Chondrocyte (in vitro differentiated cells): ENCODE measurements at regions not wholly inside any gene's neighbourhood (a gene's known extent, or its start where the extent isn't known, plus 50 kb on each side); places are given as distances from the start of the nearest gene placed in this dataset.

Experiments used
- DNase-seq: peaks from one replicate; pipeline ENCODE4 v3.0.0; 2021; ENCODE audit warnings: mixed read lengths, low spot score
- H3K27ac Mint-ChIP-seq: one replicate; pipeline ENCODE4 v1.8.0; 2021; ENCODE audit warnings: mild to moderate bottlenecking, moderate library complexity, mixed read lengths; ENCODE audit not compliant: unreplicated experiment
- H3K27me3 Mint-ChIP-seq: 2 replicates; pipeline ENCODE4 v1.8.0; 2021; ENCODE audit warnings: low read depth, mixed read lengths
- H3K36me3 Mint-ChIP-seq: 2 replicates; pipeline ENCODE4 v1.8.0; 2021; ENCODE audit warnings: low read depth, mixed read lengths
- H3K4me1 Mint-ChIP-seq: 2 replicates; pipeline ENCODE4 v1.8.0; 2021; ENCODE audit warnings: low read depth, mild to moderate bottlenecking, mixed read lengths
- H3K4me3 Mint-ChIP-seq: one replicate; pipeline ENCODE4 v1.8.0; 2021; ENCODE audit warnings: mild to moderate bottlenecking, moderate library complexity, mixed read lengths; ENCODE audit not compliant: unreplicated experiment
- H3K9me3 Mint-ChIP-seq: 2 replicates; pipeline ENCODE4 v1.8.0; 2021; ENCODE audit warnings: low read depth, mixed read lengths
- TF ChIP-seq, protein P1 (sequence below): fragments of 200-600 bp; sonication (generic); IDR thresholded peaks from 2 replicates; pipeline ENCODE4 v1.5.0; 2021; ENCODE audit warnings: antibody characterized with exemption, mild to moderate bottlenecking, moderate library complexity

DNA sequence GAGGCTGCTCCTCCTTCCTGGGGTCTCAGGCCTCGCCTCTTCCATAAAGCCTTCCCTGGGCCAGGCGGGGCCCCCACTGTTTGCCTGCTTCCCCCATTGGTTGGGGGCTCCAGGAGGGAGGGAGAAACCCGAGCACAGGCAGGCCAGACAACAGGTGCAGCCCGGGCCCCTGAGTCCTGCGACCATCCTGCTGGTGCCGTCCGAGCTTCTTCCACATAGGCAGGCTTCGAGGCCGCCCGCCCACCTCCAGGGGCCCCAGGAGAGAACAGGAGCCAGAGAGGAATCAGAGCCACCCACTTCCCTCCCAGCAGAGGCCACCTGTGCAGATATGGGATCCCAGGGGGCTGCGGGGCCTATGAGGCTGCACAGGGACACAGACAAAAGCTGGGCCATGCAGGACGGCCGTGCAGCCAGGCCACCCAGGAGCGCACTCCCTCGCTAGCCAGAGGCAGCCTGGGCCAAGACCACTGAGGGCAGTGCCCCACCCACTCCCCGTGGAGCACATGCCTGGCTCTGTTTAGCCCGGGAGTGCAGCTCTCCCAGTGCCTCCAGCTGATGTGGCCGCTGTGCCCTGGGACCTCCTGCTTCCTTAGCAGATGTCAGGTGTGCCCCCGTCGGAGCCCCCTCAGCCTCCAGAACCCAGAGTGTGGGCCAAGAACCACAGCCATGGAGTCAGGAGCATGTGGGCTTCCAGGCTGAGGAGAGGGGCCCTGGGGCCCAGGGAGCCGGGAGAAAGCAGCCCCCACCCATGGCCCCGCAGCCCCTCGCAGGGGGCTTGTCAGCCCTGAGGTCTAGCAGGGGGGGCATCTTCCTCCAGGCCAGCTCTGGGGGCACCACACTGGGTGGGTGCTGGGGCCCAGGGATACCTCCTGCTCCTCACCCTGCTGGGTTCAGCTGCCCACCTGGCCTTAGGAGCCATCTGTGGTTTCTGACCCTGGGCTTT lies 59.9 kb upstream of the INPP5A start:
- peak; percentile 91 for DNase-seq
- Mint-ChIP-seq H3K27ac (no peak overlapping the region), H3K9me3 (no peaks in the 10 kb centered on the region), H3K27me3 (peaks cover 12% of the 10 kb centered on the region), H3K4me3 (no peak overlapping the region), H3K4me1 (peaks cover 27% of the 10 kb centered on the region), H3K36me3 (no peaks in the 10 kb centered on the region)
- TF ChIP-seq, protein P1, sequence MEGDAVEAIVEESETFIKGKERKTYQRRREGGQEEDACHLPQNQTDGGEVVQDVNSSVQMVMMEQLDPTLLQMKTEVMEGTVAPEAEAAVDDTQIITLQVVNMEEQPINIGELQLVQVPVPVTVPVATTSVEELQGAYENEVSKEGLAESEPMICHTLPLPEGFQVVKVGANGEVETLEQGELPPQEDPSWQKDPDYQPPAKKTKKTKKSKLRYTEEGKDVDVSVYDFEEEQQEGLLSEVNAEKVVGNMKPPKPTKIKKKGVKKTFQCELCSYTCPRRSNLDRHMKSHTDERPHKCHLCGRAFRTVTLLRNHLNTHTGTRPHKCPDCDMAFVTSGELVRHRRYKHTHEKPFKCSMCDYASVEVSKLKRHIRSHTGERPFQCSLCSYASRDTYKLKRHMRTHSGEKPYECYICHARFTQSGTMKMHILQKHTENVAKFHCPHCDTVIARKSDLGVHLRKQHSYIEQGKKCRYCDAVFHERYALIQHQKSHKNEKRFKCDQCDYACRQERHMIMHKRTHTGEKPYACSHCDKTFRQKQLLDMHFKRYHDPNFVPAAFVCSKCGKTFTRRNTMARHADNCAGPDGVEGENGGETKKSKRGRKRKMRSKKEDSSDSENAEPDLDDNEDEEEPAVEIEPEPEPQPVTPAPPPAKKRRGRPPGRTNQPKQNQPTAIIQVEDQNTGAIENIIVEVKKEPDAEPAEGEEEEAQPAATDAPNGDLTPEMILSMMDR, result no peak

DNA sequence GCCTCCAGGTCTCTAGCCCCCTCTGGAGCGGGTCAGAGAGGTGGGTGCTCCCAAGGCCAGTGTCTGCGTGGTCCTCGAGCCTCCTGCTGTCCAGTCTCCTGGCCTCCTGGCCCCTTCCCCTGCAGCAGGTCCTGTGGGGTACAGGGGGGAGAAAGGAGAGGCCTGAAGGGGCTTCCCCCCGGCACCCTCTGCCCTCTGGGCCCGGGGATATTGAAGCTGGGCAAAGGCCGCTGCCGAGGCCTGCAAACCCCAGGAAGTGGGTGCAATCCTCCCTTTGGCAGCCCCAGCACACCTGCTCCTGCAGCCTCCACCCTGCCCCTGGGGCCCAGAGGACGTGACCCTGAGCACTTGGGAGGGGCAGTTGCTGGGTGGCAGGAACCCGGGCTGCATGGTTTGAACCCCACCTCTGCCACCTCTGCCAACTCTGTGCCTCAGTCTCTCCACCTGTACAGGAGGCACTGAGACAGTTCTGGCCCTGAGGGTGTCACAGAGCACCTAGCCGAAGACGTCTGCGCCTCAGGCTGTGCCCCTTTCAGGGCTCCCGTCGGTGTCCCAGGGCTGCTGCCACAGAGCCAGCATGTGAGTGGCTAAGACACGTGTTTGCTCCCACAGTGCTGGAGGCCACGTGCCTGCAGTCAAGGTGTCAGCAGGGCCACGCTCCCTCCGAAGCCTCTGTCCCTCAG lies 59.1 kb upstream of the INPP5A start:
- peak; percentile 88 for DNase-seq
- Mint-ChIP-seq H3K4me1 (peaks cover 28% of the 10 kb centered on the region), H3K27ac (no peak overlapping the region), H3K27me3 (peaks cover 9% of the 10 kb centered on the region), H3K4me3 (no peak overlapping the region), H3K9me3 (no peaks in the 10 kb centered on the region), H3K36me3 (no peaks in the 10 kb centered on the region)
- TF ChIP-seq, protein P1, result no peak

DNA sequence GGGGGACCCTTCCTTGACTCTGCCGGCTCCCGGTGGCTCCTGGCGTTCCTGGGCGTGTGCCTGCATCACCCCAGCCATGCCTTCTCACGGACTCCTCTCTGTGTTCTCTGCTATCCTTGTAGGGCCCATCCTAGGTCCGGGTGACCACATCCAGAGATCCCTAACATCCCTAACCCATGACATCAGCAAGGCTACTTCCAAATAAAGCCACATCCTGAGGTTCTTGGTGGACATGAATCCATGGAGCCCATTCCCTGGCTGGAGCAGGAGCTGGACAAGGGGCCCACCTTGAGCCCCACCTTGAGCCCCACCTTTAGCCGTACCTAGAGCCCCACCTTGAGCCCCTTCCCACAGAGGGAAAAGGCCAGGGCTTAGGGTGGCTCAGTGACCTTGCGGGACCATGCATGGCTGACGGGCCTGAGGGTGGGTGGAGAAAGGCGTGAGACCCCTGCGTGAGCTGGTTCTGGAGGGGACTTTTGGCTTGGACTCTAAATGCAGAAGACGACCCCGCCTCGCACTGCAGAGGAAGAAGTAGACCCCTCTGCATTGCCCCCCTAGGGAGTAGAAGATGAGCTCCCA lies 58.5 kb upstream of the INPP5A start:
- DNase-seq, result no peak
- Mint-ChIP-seq H3K27ac (no peak overlapping the region), H3K4me1 (peaks cover 28% of the 10 kb centered on the region)

DNA sequence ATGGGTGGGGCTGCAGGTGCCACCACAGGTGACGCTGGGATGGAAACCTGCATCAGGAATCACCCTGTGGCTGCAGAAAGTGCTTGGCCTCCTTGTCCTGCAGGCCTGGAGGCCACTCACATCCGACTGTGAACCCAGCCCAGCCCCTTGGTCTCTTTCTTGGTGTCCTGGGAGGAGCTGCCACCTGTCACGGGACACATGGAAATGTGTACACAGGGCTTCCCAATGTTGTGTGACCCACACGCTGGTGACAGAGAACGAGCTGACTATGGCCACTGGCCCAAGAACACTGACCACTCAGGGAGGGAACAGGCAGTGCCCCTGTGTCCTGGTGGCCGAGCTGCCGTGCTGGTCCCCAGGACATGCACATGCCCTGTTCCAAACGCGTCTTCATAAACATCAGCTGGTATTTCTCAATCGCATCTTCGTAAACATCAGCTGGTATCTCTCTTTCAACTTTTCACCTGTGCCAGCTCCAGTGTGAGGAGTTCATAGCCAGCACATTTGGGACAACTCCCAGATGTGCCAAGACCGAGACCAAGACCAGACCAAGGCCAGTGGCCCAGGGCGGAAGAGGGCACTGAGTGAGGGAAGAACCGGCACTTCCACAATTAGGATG lies 57.9 kb upstream of the INPP5A start:
- H3K27me3 Mint-ChIP-seq, result peaks cover 7% of the 10 kb centered on the region
- TF ChIP-seq, protein P1, result no peak
- H3K4me1 Mint-ChIP-seq, result peaks cover 28% of the 10 kb centered on the region
- no peak overlapping the region for H3K4me3 Mint-ChIP-seq
- DNase-seq, result peak; percentile 69
- H3K36me3 Mint-ChIP-seq, result no peaks in the 10 kb centered on the region
- H3K27ac Mint-ChIP-seq, result no peak overlapping the region
- H3K9me3 Mint-ChIP-seq, result no peaks in the 10 kb centered on the region

More for the DNA sequence above, 58.5 kb upstream of the INPP5A start:
- Mint-ChIP-seq H3K9me3 (no peaks in the 10 kb centered on the region), H3K4me3 (no peak overlapping the region), H3K36me3 (no peaks in the 10 kb centered on the region), H3K27me3 (peaks cover 7% of the 10 kb centered on the region)
- TF ChIP-seq, protein P1, result no peak

DNA sequence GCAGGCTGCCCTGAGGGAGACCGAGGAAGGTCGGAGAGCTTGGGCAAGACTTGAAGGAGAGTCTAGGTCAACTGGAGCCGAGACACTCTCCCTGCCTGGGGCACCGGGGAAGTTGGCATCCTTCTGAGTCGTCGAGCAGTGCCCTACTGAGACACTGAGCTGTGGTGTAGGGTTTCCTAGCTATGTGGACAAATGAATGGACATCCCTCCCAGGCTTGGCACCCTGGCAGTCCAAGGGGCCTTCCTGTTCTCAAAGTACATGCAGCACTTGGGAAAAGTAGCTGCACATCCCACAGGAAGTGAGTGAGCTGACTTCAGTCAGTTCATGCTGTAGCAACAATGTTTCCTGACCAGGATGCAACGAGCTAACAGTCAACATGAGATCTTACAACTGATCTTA lies 57.2 kb upstream of the INPP5A start:
- TF ChIP-seq, protein P1, result no peak
- Mint-ChIP-seq H3K9me3 (no peaks in the 10 kb centered on the region), H3K36me3 (no peaks in the 10 kb centered on the region), H3K27ac (no peak overlapping the region), H3K4me3 (no peak overlapping the region), H3K27me3 (peaks cover 7% of the 10 kb centered on the region), H3K4me1 (peaks cover 28% of the 10 kb centered on the region)
- DNase-seq, result peak; percentile 62
